A673 (cell line): ENCODE measurements at regions not wholly inside any gene's neighbourhood (a gene's known extent, or its start where the extent isn't known, plus 50 kb on each side); places are given as distances from the start of the nearest gene placed in this dataset.

Source experiments
- BruUV-seq: library from RNA; stranded (reverse); fragments of 400-500 nt; replicated peaks from 2 replicates; lab custom pipeline; 2021; lab: Mats Ljungman, UMichigan
- CTCF ChIA-PET: fragments of 300-600 bp; sonication (Branson Sonifier 250); formaldehyde crosslinking; loops from one replicate; lab custom pipeline; 2022; ENCODE audit warnings: antibody characterized with exemption; lab: Charles Lee
- POLR2A ChIA-PET: fragments of 300-600 bp; sonication (Branson Sonifier 250); formaldehyde crosslinking; loops from one replicate; lab custom pipeline; 2022; ENCODE audit warnings: antibody characterized with exemption; ENCODE audit not compliant: low non-redundant PET; lab: Charles Lee
- DNase-seq: peaks from one replicate; pipeline ENCODE4 v3.0.0-alpha.2; 2015; ENCODE audit warnings: low spot score
- H3K27ac ChIP-seq: fragments of 200-600 bp; sonication (generic); 2 replicates; pipeline ENCODE4 v1.5.1; 2016; ENCODE audit warnings: mixed run types, low read depth, mild to moderate bottlenecking, mixed read lengths, antibody characterized with exemption, low read length; ENCODE audit not compliant: poor library complexity, severe bottlenecking
- H3K27me3 ChIP-seq: fragments of 200-600 bp; sonication (generic); replicated peaks from 2 replicates; pipeline ENCODE4 v1.6.1; 2017; ENCODE audit warnings: mixed run types, low read depth, mild to moderate bottlenecking, mixed read lengths, antibody characterized with exemption, low read length; ENCODE audit not compliant: insufficient read depth, poor library complexity
- H3K36me3 ChIP-seq: fragments of 200-600 bp; sonication (generic); 2 replicates; pipeline ENCODE4 v1.6.1; 2016; ENCODE audit warnings: mixed run types, mild to moderate bottlenecking, mixed read lengths, antibody characterized with exemption, low read length; ENCODE audit not compliant: insufficient read depth, poor library complexity, severe bottlenecking
- H3K4me1 ChIP-seq: fragments of 200-600 bp; sonication (generic); 2 replicates; pipeline ENCODE4 v1.6.1; 2017; ENCODE audit warnings: mixed run types, mild to moderate bottlenecking, mixed read lengths, antibody characterized with exemption, low read length; ENCODE audit not compliant: insufficient read depth, poor library complexity, severe bottlenecking
- H3K4me3 ChIP-seq: fragments of 200-600 bp; sonication (generic); 2 replicates; pipeline ENCODE4 v1.5.1; 2016; ENCODE audit warnings: low read depth, mixed run types, mild to moderate bottlenecking, mixed read lengths, low read length; ENCODE audit not compliant: poor library complexity, severe bottlenecking
- H3K9me3 ChIP-seq: fragments of 200-600 bp; sonication (generic); 2 replicates; pipeline ENCODE4 v1.6.1; 2016; ENCODE audit warnings: mixed run types, low read depth, mild to moderate bottlenecking, mixed read lengths, antibody characterized with exemption, low read length; ENCODE audit not compliant: poor library complexity, severe bottlenecking
- EZH2 ChIP-seq: fragments of 200-600 bp; sonication (generic); IDR thresholded peaks from 2 replicates; pipeline ENCODE4 v1.6.1; 2017; ENCODE audit warnings: borderline replicate concordance, low read depth, mild to moderate bottlenecking, mixed read lengths, antibody characterized with exemption, low read length; ENCODE audit not compliant: poor library complexity, severe bottlenecking
- intact Hi-C: fragments of 100-400 bp; cut with micrococcal nuclease; formaldehyde crosslinking; loops from one replicate; pipeline ENCODE4 v1.10.0; 2022; ENCODE audit not compliant: unreplicated experiment
- TF ChIP-seq, protein P1 (sequence below): fragments of 300-800, 200-600 bp; sonication (generic); conservative IDR thresholded peaks from 2 replicates; pipeline ENCODE4 v1.5.1; 2017; ENCODE audit warnings: low read depth, mild to moderate bottlenecking, antibody characterized with exemption, low read length, moderate library complexity, mixed read lengths

DNA sequence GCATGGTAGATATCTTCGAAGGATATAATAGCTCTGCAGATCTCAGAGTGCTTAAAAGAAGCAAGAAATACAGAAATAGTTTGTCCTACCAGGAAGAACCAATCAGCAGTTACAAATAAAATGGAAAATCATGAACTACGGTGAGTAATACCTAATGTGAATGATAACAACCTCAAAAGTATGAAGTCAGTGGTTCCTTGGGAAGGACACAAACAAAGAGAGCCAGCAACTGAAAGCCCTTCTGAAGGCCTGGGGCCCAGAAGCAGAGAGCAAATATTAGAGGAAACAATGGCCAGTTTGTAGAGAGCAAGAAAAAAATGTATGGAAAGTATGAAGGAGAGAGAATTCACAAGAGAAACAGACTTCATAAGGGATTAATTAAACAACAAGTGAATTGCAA, 226.8 kb upstream of the CHST9 start:
- no peak for TF ChIP-seq EZH2
- TF ChIP-seq, protein P1, sequence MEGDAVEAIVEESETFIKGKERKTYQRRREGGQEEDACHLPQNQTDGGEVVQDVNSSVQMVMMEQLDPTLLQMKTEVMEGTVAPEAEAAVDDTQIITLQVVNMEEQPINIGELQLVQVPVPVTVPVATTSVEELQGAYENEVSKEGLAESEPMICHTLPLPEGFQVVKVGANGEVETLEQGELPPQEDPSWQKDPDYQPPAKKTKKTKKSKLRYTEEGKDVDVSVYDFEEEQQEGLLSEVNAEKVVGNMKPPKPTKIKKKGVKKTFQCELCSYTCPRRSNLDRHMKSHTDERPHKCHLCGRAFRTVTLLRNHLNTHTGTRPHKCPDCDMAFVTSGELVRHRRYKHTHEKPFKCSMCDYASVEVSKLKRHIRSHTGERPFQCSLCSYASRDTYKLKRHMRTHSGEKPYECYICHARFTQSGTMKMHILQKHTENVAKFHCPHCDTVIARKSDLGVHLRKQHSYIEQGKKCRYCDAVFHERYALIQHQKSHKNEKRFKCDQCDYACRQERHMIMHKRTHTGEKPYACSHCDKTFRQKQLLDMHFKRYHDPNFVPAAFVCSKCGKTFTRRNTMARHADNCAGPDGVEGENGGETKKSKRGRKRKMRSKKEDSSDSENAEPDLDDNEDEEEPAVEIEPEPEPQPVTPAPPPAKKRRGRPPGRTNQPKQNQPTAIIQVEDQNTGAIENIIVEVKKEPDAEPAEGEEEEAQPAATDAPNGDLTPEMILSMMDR: no peak
- Histone ChIP-seq H3K27ac (no peak overlapping the region), H3K36me3 (no peaks in the 10 kb centered on the region), H3K9me3 (no peaks in the 10 kb centered on the region), H3K4me3 (no peak overlapping the region), H3K4me1 (no peaks in the 10 kb centered on the region), H3K27me3 (peaks cover 6% of the 10 kb centered on the region)
- DNase-seq: no peak
- ChIA-PET CTCF (no interaction called here), POLR2A (no interaction called here)
- intact Hi-C loops: no loop called here
- BruUV-seq: no TSS peak

DNA sequence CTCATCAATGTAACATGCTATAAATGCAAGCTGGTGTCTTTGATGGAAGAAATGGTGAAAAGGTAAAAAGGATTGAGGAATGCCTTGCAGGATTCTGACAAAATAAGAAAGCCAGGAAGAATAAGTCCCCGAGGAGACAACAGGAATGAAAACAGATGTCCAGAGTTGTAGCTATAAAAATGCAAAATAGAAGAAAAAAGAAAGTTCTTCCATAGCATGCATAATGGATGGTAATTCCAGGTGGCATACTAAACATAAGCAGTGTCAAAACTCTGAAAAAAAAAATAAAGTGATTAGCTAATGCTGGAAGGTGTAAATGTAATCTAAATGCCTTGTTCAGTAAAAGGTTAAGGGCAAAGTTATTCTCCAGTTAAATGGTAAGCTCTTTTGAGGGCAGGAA, 225.9 kb upstream of the CHST9 start:
- Histone ChIP-seq H3K9me3 (no peaks in the 10 kb centered on the region), H3K27ac (no peak overlapping the region), H3K4me3 (no peak overlapping the region), H3K27me3 (peaks cover 11% of the 10 kb centered on the region), H3K4me1 (no peaks in the 10 kb centered on the region), H3K36me3 (no peaks in the 10 kb centered on the region)
- POLR2A ChIA-PET: no interaction called here
- no peak for TF ChIP-seq EZH2
- TF ChIP-seq, protein P1: no peak
- intact Hi-C loops: no loop called here
- no TSS peak for BruUV-seq
- no peak for DNase-seq
- CTCF ChIA-PET: no interaction called here

DNA sequence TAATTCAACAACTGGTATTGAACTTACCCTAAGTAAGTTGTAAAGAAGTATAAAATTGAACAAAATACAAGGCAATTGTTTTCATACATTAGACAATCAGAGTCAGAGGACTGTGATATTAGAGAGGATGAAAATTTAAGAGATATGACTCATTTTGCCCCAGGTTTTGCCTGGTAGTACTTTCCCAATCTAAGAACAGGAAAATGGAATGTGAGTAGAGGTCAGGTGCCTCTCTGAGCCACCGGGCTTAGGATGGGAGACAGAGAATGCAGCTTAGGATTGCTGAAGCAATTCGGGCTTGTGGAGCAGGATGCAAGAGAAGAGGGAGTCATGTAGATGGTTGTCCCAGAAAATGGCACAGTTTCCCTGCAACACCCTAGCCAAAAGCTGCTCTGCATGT, 219.7 kb upstream of the CHST9 start:
- no peak for TF ChIP-seq EZH2
- TF ChIP-seq, protein P1: no peak
- POLR2A ChIA-PET: no interaction called here
- intact Hi-C loops: no loop called here
- Histone ChIP-seq H3K4me3 (no peak overlapping the region), H3K9me3 (no peaks in the 10 kb centered on the region), H3K4me1 (no peaks in the 10 kb centered on the region), H3K27ac (no peak overlapping the region), H3K36me3 (no peaks in the 10 kb centered on the region), H3K27me3 (peaks cover 9% of the 10 kb centered on the region)
- CTCF ChIA-PET: interaction anchor here (0.6 kb wide), 1 partner anchor 452 kb away, joined by 3 read pairs; no protein-coding TSS in a partner anchor
- BruUV-seq: no TSS peak
- DNase-seq: no peak
